ENCODE measurements at regions not wholly inside any gene's neighbourhood (a gene's known extent, or its start where the extent isn't known, plus 50 kb on each side); places are given as distances from the start of the nearest gene placed in this dataset.
A peak's percentile ranks its signal among the peaks of the same experiment; 100 is the strongest.

DNA sequence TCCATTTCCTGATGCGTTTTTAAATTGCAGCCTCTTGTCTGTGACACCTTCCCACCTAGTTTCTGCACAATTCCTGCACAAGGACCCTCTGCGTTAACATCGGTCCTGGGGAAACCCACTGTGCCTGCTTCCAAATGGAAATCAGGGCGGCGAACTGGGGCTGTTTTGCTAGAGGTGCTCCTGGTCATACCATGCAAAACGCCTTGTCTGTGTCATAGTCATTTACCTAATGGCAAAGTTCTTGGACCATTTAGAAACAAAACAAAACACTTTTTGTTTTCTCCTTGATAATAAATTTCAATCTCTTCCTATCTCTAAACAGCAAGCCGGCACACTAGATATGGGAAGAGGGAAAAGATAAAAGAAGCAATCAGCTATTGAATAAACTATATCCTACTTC lies 206.9 kb upstream of the KLF14 start:
- H3K27ac Mint-ChIP-seq: peak overlapping the region; percentile 78
- H3K4me3 Mint-ChIP-seq: peak overlapping the region; percentile 83

DNA sequence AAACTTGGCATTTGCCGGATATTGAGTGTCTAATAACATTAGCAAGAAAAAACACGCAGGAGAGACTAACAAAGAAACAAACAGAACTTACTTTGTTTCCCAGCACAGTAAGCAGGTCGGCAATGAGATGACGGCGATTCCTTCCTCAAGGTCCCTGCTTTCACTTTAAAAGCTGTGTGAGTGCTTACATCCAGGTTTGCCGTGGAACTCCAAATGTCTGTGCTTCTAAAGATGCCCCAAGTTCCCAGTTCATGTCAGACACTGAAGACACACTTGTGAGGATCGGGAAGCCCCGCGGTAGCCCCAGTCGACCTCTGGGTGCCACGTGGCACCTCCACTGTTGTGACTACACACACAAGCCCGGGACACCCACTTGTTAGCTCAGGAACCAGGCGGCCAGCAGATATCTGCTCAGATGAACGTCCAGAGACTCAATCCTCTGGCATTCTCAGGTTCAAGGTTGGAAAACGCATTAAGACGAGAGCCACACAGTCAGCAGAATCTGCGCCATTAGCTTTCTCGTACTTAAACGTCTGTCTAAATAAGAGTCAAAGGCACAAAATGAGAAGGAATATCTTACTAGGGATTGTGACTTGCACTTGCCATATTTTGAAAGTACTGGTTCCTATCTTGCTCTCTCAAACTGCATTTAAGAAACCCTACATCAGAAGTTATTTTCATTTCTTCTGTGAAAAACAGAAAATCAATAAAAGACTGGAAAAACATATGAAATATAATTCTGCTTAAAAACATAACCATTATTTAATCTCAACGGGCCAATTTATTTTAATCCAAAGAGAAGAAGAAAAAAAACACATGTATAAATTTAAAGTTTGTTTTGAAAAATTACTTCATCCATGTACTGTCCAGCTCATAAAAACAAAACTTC lies 207.6 kb upstream of the KLF14 start:
- peaks cover 96% of the 10 kb centered on the region for H3K4me1 Mint-ChIP-seq (ENCODE audit: low read depth)

More for the DNA sequence above, 206.9 kb upstream of the KLF14 start:
- Mint-ChIP-seq H3K9me3 (no peaks in the 10 kb centered on the region), H3K27me3 (no peaks in the 10 kb centered on the region), H3K36me3 (ENCODE audit: low read depth) (peaks cover 97% of the 10 kb centered on the region), H3K4me1 (ENCODE audit: low read depth) (peaks cover 96% of the 10 kb centered on the region)

DNA sequence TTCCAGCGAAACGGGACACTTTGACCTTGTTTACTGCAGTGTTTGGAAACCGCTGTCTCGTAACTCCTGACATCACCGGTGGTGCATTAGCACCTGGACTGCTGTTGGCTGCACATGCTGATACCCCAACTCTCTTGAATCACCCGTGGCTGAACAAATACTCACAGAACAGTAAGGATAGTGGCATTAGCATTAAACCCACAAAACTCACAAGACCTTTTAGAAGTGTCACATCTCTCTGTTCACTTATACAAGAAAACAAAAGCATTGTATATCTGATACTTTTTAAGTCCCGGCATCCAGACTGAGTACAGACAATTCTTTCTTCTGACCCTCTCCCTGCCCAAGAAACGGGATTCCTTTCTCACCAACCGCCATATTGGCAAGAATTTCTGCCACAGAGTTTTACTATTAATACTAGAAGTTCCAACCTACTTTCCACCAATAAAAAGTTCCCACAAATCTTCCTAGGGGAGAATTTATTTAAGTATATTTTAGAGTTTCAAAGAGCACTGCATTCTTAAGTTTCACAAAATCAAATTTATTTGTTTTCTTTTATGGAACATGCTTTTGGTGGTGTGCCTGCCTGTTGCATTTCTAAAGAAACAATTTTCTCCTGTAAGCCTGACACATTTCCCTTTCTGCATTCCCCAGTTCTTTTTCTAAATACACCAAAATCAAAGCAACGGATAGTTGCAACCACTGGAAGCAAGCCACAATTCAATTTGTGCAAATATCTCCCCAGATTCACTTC lies 208.4 kb upstream of the KLF14 start:
- H3K4me3 Mint-ChIP-seq: peak overlapping the region; percentile 83
- no peaks in the 10 kb centered on the region for H3K9me3 Mint-ChIP-seq
- H3K36me3 Mint-ChIP-seq (ENCODE audit: low read depth): peaks cover 96% of the 10 kb centered on the region
- H3K27me3 Mint-ChIP-seq: no peaks in the 10 kb centered on the region
- peaks cover 96% of the 10 kb centered on the region for H3K4me1 Mint-ChIP-seq (ENCODE audit: low read depth)
- peak overlapping the region; percentile 78 for H3K27ac Mint-ChIP-seq

More for the DNA sequence above, 207.6 kb upstream of the KLF14 start:
- Mint-ChIP-seq H3K27me3 (no peaks in the 10 kb centered on the region), H3K9me3 (no peaks in the 10 kb centered on the region), H3K36me3 (ENCODE audit: low read depth) (peaks cover 97% of the 10 kb centered on the region), H3K4me3 (peak overlapping the region; percentile 83), H3K27ac (peak overlapping the region; percentile 78)

DNA sequence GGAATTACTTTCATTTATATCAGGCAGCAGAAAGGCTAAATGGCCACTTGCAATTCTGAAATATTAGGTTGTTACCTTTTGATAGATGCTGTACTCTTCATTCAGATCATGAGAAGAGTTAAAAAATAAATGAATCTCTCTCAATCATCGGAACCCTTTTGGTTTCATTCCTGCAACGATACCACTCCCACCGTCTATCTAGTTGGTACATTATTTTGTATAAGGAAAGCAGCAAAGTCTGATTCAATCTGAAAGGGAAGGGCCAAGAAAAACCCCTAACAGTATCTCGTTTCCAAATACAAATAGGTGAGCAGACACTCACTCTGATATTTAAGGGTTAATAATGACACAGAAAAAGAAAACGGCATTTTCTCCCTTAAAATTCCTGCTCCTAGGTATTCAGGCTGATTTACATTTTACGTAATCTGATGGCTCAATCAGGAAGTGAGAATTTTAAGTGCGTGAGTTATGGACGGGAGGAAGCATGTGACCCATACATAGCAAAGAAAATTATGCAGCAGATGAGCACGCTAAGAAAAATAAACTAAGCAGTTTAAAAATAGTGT lies 209.4 kb upstream of the KLF14 start:
- Mint-ChIP-seq H3K4me3 (peak overlapping the region; percentile 83), H3K27ac (peak overlapping the region; percentile 78), H3K36me3 (ENCODE audit: low read depth) (peaks cover 97% of the 10 kb centered on the region), H3K4me1 (ENCODE audit: low read depth) (peaks cover 97% of the 10 kb centered on the region), H3K9me3 (no peaks in the 10 kb centered on the region), H3K27me3 (no peaks in the 10 kb centered on the region)

DNA sequence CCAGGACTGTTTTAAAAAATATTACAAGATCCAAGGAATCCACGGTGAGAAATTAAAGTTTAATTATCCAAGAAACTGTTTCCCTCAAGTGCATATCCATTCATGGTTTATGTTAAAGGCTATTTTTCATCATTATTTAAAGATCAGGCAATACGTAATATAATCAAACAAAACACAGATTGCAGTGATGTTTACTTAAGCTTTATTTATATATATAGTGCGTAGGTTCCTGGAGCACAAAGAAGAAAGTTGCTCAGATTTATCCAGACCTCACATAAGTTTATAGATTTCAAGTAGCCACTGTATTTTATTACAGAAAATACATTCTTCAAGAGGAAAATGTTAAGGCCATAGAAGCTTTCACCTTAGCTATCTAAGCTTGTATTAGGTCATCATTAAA lies 210.0 kb upstream of the KLF14 start:
- peak overlapping the region; percentile 78 for H3K27ac Mint-ChIP-seq
- peaks cover 92% of the 10 kb centered on the region for H3K4me1 Mint-ChIP-seq (ENCODE audit: low read depth)
- no peaks in the 10 kb centered on the region for H3K9me3 Mint-ChIP-seq
- peak overlapping the region; percentile 83 for H3K4me3 Mint-ChIP-seq
- no peaks in the 10 kb centered on the region for H3K27me3 Mint-ChIP-seq
- peaks cover 91% of the 10 kb centered on the region for H3K36me3 Mint-ChIP-seq (ENCODE audit: low read depth)

DNA sequence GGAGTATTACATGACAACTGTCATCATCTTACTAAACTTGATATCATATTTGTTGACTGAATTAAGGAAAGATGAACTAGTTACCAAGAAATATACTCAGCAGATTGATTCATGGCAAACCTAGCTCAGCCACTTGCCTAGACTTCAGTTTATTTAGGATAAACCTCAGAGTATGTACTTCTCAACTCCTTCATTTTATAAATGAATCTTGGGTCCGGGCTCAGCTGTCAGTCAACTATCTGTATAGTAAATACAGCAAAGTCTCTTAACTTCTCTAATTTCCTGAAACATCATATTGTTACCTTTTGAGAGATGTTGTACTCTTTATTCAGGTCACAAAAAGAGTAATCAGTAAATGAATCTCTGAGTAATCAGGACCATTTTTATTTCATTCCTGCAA lies 211.0 kb upstream of the KLF14 start:
- peak overlapping the region; percentile 91 for H3K27ac Mint-ChIP-seq
- H3K36me3 Mint-ChIP-seq (ENCODE audit: low read depth): peaks cover 81% of the 10 kb centered on the region
- peaks cover 83% of the 10 kb centered on the region for H3K4me1 Mint-ChIP-seq (ENCODE audit: low read depth)
- H3K9me3 Mint-ChIP-seq: no peaks in the 10 kb centered on the region
- no peaks in the 10 kb centered on the region for H3K27me3 Mint-ChIP-seq
- H3K4me3 Mint-ChIP-seq: peak overlapping the region; percentile 64

DNA sequence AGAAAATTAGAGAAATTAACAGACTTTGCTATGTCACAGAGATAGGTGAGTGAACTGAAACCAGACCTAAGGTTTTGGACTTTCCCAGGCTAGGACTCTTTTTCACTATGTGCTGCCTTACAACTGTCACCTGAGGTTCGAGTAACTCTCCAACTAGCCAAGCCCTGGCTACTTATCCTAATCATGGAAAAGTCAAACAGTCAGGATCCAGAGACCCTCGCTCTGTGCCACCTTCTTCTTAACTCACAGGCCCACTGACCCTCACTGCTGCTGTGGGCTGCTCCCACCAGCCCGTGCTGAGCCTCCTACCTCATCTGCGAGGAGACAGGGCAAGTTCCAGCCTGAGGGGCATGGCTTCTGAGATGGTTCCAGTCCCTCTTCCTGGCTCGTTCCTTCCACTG lies 211.4 kb upstream of the KLF14 start:
- H3K27me3 Mint-ChIP-seq: no peaks in the 10 kb centered on the region
- peak overlapping the region; percentile 91 for H3K27ac Mint-ChIP-seq
- H3K4me1 Mint-ChIP-seq (ENCODE audit: low read depth): peaks cover 79% of the 10 kb centered on the region
- peaks cover 77% of the 10 kb centered on the region for H3K36me3 Mint-ChIP-seq (ENCODE audit: low read depth)
- peak overlapping the region; percentile 64 for H3K4me3 Mint-ChIP-seq
- H3K9me3 Mint-ChIP-seq: no peaks in the 10 kb centered on the region

DNA sequence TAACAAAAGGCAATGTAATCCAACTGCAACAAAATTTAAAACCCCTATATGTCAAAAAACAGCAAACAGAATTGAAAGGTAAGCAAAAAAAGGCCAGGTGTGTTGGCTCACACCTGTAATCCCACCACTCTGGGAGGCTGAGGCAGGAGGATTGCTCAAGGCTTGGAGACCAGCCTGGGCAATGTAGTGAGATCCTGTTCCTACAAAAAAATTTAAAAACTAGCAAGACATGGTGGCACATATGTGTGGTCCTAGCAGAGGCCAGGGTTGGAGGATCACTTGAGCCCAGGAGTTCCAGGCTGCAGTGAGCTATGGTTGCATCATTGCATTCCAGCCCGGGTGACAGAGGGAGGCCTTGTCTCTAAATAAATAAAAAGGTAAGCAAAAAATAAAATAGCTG lies 212.1 kb upstream of the KLF14 start:
- Mint-ChIP-seq H3K9me3 (no peaks in the 10 kb centered on the region), H3K4me3 (peak overlapping the region; percentile 64), H3K36me3 (ENCODE audit: low read depth) (peaks cover 70% of the 10 kb centered on the region), H3K4me1 (ENCODE audit: low read depth) (peaks cover 72% of the 10 kb centered on the region), H3K27ac (peak overlapping the region; percentile 91), H3K27me3 (no peaks in the 10 kb centered on the region)

DNA sequence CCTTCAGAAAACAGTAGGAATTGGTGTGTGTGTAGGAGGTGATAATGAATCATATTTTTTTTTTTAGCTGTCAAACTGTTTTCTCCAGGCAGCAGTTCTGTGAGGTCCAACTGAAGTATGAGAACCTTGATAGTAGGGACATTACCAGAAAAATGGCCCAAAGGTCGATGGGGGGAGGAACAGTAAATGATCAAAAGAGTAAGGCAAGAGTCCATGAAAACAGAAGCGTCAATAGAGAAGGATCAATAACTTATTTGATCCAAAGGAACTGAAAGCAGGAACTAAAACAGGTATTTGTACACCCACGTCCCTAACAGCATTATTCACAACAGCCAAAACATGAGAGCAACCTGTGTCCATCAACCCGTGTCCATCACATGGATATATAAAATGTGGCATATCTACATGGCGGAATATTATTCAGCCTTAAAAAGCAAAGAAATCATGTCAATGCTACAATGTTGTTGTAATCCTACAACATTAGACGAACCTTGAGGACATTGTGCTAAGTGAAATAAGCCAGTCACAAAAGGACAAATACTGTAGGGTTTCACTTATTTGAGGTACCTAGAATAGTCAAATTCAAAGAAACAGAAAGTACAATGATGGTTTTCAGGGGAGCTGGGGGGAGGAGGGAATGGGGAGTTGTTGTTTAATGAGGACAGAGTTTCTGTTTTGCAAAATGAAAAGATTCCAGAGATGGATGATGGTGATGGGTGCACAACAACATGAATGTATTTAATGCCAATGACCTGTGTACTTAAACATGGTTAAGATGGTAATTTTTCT lies 214.0 kb upstream of the KLF14 start:
- Mint-ChIP-seq H3K36me3 (ENCODE audit: low read depth) (peaks cover 51% of the 10 kb centered on the region), H3K27me3 (no peaks in the 10 kb centered on the region), H3K27ac (peak overlapping the region; percentile 93), H3K4me3 (peak overlapping the region; percentile 73), H3K9me3 (no peaks in the 10 kb centered on the region), H3K4me1 (ENCODE audit: low read depth) (peaks cover 53% of the 10 kb centered on the region)

DNA sequence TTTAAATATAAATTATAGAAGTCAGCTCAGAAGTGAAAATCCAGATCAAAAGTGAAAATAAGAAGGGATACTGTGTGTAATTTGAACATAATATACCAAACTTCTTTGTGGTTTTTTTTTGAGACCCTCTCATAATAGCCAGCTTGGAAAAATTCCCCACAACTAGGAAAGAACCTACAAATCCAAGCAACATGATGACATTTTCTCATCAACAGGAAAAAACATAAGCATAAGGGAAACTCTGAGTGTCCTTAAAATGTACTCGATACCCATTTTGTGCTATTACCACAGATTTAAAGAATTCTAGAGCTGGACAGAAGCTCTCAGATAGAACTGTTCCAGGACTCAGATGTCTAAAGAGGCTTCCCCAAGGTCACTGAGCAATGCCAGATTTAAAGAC lies 214.8 kb upstream of the KLF14 start:
- H3K27ac Mint-ChIP-seq: no peak overlapping the region

DNA sequence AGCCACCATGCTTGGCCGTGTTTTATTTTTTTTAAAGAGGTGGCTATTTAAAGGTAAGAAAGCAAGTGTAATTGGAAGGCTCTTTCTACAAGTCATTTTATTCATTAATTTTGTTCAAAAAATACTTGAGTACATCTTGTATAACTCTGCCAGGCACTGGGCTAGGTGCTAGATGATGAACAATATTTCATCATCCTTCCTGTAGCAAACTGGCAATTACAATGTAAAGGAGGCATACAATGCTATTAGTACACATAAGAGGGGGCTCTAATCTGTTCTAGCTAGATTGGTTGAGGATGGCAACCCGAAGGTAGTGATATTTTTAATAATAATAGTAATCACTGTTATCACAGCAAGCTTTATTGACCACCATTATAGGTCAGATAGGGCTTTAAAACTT lies 215.5 kb upstream of the KLF14 start:
- H3K36me3 Mint-ChIP-seq (ENCODE audit: low read depth): peaks cover 36% of the 10 kb centered on the region
- no peaks in the 10 kb centered on the region for H3K9me3 Mint-ChIP-seq
- peaks cover 39% of the 10 kb centered on the region for H3K4me1 Mint-ChIP-seq (ENCODE audit: low read depth)
- H3K27ac Mint-ChIP-seq: no peak overlapping the region
- H3K4me3 Mint-ChIP-seq: peak overlapping the region; percentile 66
- H3K27me3 Mint-ChIP-seq: no peaks in the 10 kb centered on the region

More for the DNA sequence above, 214.8 kb upstream of the KLF14 start:
- Mint-ChIP-seq H3K36me3 (ENCODE audit: low read depth) (peaks cover 43% of the 10 kb centered on the region), H3K9me3 (no peaks in the 10 kb centered on the region), H3K4me1 (ENCODE audit: low read depth) (peaks cover 45% of the 10 kb centered on the region), H3K4me3 (peak overlapping the region; percentile 50), H3K27me3 (no peaks in the 10 kb centered on the region)

DNA sequence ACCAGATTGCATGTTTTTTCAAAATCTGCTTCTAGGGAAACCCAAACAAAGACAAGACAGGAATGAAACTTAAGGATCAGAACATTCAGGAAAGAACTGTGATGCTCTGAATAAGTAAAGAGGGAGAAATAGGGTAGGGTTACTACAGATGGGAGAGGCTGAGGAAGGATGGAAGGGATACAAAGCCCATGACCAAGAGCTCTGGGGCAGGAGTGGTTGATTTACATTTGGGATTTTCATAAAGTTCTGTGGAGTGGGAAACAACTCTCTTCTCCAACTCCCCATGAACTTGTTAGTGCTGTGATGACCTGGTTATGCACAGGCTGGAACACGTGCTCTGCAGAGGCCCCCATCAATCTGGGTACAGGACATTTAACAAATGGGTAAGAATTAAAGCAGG lies 216.0 kb upstream of the KLF14 start:
- peaks cover 31% of the 10 kb centered on the region for H3K36me3 Mint-ChIP-seq (ENCODE audit: low read depth)
- H3K9me3 Mint-ChIP-seq: no peaks in the 10 kb centered on the region
- H3K4me3 Mint-ChIP-seq: no peak overlapping the region
- H3K27ac Mint-ChIP-seq: no peak overlapping the region
- H3K4me1 Mint-ChIP-seq (ENCODE audit: low read depth): peaks cover 34% of the 10 kb centered on the region
- H3K27me3 Mint-ChIP-seq: no peaks in the 10 kb centered on the region

DNA sequence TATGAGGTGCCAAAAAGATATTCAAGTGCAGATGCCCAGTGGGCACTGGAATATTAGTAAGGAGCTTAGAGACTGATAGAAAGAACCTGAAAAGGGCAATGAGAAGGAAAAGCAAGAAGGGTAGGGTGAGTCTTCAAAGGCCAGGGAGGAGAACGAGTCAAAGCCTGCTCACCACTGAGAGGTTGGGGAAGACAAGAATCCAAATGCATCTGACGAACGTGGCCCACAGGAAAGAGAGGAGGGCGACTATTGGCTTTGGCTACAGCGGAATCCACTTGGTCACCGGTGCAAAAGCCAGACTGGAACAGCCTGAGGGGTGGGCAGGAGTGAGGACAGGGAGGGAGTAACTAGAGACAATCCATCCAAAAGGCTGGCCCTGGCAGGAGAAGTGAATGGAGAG lies 216.7 kb upstream of the KLF14 start:
- Mint-ChIP-seq H3K9me3 (no peaks in the 10 kb centered on the region), H3K27ac (no peak overlapping the region), H3K4me1 (ENCODE audit: low read depth) (peaks cover 27% of the 10 kb centered on the region)

DNA sequence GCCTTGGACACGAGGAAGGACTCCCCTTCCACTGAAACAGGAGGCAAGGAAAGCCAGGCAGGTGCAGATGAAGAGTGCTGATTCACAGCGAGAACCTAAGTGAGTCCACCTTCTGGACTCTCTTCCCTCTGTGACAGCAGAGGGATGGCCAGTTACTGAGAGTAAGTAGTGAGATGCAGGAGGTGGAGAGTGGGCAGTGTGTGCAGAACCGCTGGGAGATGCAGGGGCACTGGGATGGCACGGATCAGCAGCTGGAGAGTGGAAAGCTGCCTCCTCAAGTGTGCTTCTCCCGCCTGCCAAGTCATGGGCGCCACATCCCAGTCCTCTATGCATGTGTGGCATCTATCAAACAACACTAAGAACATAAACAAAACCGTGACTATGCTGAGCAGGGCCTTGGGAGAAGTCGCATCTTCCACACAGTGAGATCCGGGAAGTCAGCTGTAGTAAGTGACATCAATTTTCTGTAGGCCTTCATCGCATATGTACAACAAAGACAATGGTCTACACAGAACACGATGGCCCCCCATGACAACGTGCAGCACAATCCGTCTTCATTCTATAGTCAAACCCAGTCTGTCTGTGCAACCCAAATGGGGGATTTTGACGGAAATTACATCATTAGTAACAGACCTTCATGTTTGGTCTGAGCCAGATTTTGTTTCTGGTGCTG lies 217.4 kb upstream of the KLF14 start:
- Mint-ChIP-seq H3K9me3 (no peaks in the 10 kb centered on the region), H3K4me3 (no peak overlapping the region), H3K4me1 (ENCODE audit: low read depth) (peaks cover 20% of the 10 kb centered on the region), H3K27ac (no peak overlapping the region), H3K36me3 (ENCODE audit: low read depth) (peaks cover 17% of the 10 kb centered on the region), H3K27me3 (no peaks in the 10 kb centered on the region)

More for the DNA sequence above, 216.7 kb upstream of the KLF14 start:
- H3K27me3 Mint-ChIP-seq: no peaks in the 10 kb centered on the region
- no peak overlapping the region for H3K4me3 Mint-ChIP-seq
- peaks cover 24% of the 10 kb centered on the region for H3K36me3 Mint-ChIP-seq (ENCODE audit: low read depth)

All from stimulated activated naive CD8-positive, alpha-beta T cell treated with anti-CD3 and anti-CD28 coated beads, Interleukin-15, Interleukin-2, amounts not matched to agents 100 ng/mL and 50 ng/mL, for 24 hours (primary cell).